H54 (cell line): ENCODE measurements at regions not wholly inside any gene's neighbourhood (a gene's known extent, or its start where the extent isn't known, plus 50 kb on each side); places are given as distances from the start of the nearest gene placed in this dataset.

Source experiments
- DNase-seq: peaks from one replicate; pipeline ENCODE4 v3.0.0; 2011; ENCODE audit warnings: low spot score, mixed read lengths; ENCODE audit not compliant: insufficient read length
- FAIRE-seq: peaks from 3 replicates; lab custom pipeline; 2011; peaks lifted over from hg19 to GRCh38; lab: Jason Lieb, UNC
- POLR2A ChIP-seq: IDR thresholded peaks from 2 replicates; pipeline ENCODE4 v1.6.1; 2011; ENCODE audit warnings: low read depth, mild to moderate bottlenecking, low read length

DNA sequence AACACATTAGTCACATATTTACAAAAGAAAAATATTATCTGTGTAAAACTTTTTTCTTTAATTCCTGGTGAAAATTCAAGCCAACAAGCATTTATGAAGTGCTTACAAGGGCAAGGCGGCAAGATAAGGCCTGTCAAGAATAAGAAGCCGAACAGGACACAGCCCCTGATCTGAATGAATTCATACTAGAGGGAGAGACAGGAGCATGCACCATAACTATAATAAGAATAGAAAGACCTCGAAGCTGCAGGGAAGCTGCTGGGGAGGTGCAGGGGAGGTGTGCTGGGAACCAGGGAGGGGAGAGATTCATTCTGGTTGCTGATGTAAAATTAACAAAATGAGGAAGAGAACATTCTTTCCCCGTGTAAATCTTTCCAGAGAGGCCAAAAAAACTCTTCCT is 60.5 kb upstream of the TARDBP start:
- no peak for TF ChIP-seq POLR2A
- DNase-seq (no peak), FAIRE-seq (no peak)

DNA sequence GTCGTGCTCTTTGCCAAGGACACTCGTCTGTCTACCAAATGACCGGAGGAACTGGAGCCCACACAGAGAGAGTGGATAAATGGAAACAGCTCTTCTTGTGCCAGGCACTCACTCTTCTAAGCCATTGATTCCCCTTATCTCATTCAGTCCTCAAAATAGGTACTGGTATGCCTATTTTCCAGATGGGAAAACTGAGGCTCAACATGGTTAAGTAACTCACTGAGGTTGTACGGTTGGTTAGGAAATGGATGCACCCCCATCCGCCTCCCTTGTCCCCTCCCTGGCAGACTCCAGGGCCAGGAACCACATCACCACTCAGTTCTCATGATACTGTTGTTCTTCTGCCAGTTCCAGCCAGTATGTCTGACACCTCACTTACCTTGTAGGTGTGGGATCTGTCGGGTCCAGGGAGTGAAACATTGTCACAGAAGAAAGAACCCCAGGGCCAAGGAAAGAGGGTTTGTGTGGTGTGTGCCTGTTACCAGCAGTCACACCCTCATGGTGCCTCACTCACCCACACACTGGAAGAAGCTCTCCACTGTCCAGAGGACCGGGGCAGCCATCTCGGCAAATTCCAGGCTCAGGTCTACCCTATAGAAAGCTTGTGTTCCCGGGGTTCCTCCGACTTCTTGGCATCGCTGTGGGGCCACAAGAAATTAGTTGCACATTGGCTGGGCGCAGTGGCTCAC is 58.8 kb upstream of the TARDBP start:
- TF ChIP-seq POLR2A: no peak
- FAIRE-seq: no peak
- DNase-seq: no peak

DNA sequence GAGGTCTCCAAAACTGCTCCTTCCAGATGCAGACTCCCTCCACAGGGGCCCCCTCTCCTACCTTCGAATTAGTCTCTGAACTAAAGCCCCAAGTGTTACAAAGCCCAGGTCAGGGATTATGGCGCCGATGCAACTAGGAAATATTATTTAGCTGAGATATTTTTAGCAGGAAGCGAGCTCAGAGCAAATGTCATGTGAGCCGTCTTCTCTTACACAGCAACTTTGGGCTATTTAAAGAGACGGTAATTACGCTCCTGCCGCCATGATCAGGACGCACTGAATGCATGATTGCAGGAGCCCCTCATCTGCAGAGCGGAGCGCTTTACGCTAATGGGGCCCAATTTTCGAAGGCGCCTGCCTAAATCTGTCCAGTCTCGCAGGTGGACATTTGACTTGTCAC is 55.3 kb upstream of the TARDBP start:
- TF ChIP-seq POLR2A: no peak
- DNase-seq (no peak), FAIRE-seq (no peak)

DNA sequence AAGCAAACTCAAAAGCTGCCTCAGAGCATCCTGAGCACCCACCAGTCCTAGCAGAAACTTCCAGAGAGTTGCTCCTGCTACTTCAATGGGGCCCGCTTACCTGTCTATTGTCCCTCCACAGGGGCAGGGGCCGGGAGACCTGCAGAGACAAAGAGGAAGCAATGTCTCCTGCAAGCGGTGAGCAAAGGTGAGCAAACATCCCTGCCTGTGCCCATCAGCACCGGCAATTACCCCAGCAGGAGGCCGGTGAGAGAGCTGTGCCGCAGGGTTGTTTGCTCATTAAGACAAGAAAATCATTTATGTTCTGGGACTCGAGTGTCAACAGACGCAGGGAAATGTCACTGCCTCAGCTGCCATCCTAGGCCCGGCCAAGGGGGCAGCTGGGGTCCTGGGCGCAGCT is 53.8 kb upstream of the TARDBP start:
- FAIRE-seq: no peak
- no peak for TF ChIP-seq POLR2A

DNA sequence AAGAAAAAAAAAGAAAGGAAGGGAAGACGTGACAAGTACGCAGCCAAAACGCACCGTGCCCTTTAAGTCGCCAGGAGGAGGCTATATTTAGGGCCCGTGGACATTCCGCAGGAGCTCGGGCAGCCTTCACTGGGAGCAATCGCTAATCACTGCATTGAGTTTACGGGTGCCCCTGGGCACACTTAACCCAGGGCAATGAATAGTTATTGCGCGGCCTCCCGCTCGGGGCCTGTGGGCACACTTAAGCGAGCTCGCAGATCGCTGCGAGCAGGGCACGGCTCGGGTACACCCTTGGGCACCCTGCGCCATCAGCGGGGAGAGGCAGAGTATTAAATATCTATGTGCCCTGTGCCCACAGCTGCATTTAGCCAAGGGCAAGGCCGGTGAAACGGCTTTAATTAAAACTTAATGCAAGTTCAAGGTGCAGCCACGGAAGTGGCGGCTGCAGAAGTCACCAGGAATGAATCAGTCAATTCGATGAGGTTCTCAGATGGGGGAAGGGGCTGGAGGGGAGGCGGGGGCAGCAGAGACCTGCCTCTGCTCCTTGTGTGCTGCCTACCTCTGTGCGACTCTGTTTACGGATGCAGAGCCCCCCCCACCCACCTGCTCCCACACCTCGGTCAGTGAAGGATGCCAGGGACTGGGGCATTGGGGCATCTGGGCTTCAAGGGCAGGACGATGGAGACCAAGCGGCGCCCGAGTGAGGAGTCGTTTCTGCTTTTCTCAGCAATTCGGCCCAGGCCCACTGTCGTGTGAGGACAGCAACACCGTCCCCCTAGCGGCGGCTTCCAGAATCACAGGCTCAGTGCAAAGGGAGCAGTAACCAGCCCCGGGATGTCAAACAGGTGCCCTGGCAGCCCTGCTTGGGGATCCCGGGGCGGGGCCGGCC is 51.8 kb upstream of the TARDBP start:
- DNase-seq (peak; percentile 70), FAIRE-seq (no peak)
- no peak for TF ChIP-seq POLR2A

More for the DNA sequence above, 53.8 kb upstream of the TARDBP start:
- no peak for DNase-seq

DNA sequence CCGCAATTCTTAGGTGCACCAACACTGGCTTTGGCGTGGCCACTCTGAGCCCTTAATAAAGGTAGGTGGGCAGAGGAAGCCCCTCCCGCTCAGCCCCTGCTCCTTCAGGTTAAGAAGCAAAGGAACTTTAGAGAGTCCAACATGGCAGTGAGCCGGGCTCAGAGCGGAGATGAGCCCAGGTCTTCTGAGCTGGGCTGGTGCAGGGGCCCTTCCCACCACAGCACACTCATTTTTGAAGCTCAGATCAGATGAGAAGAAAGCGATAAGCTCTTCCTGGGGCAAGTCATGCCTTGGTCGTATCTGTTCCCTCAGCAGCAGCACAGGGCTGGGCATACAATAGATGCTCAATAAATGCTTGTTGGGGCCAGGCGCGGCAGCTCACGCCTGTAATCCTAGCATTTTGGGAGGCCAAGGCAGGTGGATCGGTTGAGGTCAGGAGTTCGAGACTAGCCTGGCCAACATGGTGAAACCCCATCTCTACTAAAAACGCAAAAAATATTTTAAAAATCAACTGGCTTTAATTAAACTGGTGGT is 51.1 kb upstream of the TARDBP start:
- FAIRE-seq: no peak
- no peak for DNase-seq
- TF ChIP-seq POLR2A: no peak

DNA sequence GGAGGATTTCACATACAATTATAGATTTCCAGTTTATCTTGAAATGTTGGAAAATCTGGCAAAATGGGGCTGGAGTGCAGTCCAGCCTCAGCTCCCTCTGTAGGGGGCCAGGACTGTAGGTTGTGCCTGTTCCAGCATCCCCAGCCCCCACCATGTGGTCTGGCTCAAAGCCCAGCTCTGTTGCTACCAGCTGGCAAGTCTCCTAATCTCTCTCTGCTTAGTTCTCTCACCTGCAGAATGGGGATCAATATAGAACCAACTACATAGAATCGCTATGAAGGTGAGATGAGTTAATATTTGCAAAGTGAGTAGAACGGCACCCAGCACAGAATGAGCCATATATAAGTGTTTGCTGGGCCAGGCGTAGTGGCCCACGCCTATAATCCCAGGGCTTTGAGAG is 50.0 kb upstream of the TARDBP start:
- no peak for DNase-seq
- no peak for FAIRE-seq
- TF ChIP-seq POLR2A: no peak
